GM19351 (cell line): ENCODE measurements at regions not wholly inside any gene's neighbourhood (a gene's known extent, or its start where the extent isn't known, plus 50 kb on each side); places are given as distances from the start of the nearest gene placed in this dataset.
"Not testable (repeated sequence)": the region's sequence is repeated elsewhere in the genome, so short reads cannot be mapped to it uniquely, and the experiment has no call there.

Experiments used
- ATAC-seq: cut with Tn5 transposase; IDR thresholded peaks from one replicate; pipeline ENCODE4 v1.9.1; 2021; ENCODE audit warnings: mild to moderate bottlenecking, moderate library complexity; ENCODE audit not compliant: unreplicated experiment

DNA sequence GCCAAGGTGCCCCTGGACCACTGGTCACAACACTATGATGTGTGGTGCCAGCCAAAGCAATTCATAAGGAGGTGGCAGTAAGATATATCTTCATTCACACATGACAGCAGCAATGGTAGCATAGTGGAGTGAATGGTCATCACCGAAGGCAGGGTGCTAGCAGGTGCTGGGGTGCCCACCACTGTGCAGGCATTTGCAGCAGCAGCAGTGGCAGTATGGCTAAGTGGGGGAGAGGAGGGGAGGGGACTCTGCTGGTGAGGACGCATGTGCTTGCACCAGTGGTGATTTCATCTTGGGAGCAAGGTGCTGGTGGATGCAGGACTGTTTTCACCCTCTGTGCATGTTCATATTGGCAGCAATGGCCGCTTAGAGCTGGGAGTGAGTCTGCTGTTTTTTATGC, 419.1 kb upstream of the KLHL4 start:
- no peak for ATAC-seq

GRCh38 chrX:87105131-87105530, 412.5 kb upstream of the KLHL4 start:
- ATAC-seq = no peak

GRCh38 chrX:87110142-87110541, 407.5 kb upstream of the KLHL4 start:
- no peak for ATAC-seq

GRCh38 chrX:87140800-87141483, 376.7 kb upstream of the KLHL4 start:
- ATAC-seq = no peak

DNA sequence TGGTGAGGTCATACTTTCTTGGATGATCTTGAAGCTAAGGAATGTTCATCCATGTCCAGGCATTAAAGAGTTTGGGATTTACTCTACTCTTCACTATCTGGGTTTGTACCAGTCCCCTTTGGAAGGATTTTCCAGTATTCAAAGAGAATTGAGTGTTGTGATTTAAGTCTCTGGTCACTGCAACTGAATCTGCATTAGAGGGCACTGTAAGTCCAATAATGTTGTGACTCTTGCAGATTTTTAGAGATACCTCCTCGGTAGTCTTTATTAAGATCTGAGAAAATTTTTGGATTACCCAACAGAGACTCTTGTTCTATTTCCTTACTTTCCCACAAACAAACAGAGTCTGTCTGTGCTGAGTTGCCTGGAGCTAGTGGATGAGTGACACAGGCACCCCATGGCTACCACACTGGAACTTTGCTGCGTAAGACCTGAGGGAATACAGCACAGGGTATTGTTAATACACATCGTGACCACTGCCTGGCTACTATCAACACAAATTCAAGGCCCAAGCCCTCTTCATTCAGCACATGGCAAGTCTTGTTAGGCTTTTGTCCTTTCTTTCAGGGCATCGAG, 357.1 kb upstream of the KLHL4 start:
- ATAC-seq = no peak

DNA sequence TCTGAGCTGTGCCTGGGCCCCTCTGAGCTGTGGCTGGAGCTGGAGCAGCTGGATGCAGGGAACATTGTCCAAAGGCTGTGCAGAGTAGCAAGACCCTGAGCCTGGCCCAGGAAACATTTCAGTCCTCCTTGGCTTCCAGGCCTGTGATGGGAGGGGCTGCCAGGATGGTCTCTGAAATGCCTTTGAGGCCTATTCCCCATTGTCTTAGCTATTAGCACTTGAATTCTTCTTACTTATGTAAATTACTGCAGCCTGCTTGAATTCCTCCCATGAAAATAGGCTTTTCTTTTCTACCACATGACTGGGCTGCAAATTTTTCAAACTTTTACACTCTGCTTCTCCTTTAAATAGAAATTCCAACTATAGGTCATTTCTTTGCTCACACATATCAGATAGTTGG, 349.8 kb upstream of the KLHL4 start:
- no peak for ATAC-seq

- ATAC-seq = not testable (repeated sequence)
Observed at GRCh38 chrX:87178009-87178408, 339.6 kb upstream of the KLHL4 start.
